Omental fat pad (tissue), 3 donors: ENCODE measurements at regions not wholly inside any gene's neighbourhood (a gene's known extent, or its start where the extent isn't known, plus 50 kb on each side); places are given as distances from the start of the nearest gene placed in this dataset.

Experiments used
- ATAC-seq: fragments of 150-250 bp; one replicate; pipeline ENCODE4 v1.9.1; 2016; ENCODE audit warnings: mild to moderate bottlenecking, moderate library complexity; ENCODE audit not compliant: low FRiP score
- DNase-seq: peaks from one replicate; pipeline ENCODE4 v3.0.0-alpha.2; 2019; ENCODE audit warnings: low spot score
- CTCF ChIP-seq, 3 donors: fragments of 450-650 bp; IDR thresholded peaks; one replicate each; pipeline ENCODE4 v1.5.1; 2016 to 2017; ENCODE audit warnings: antibody characterized with exemption in 3 of 3, mild to moderate bottlenecking in 3 of 3, moderate library complexity in 2 of 3

- ATAC-seq (no peak), DNase-seq (no peak)
- TF ChIP-seq CTCF (IDR thresholded peaks at IDR 0.05), result no peak
Observed at GRCh38 chr12:91275321-91275720, 92.7 kb upstream of the DCN start.

DNA sequence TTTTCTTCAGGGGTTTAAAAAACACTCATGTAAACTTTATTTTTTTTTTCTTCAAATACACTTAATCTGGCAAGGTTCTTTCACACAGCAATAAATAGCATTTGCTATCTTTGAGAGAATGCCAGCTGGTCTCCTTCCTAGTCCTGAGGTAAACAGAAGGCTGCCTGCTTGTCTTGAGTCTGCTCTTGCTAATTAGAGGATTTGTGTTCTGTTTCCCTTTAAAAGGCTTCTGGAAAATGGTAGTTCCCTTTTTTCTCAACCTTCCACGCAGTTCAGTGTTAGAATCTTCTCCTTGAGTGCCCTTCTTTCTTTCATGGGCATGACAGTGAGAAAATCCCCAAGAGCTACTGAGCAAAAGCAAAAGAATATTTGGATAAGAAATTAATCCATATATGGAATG is 92.3 kb upstream of the DCN start:
- DNase-seq, result no peak
- ATAC-seq, result no peak
- no peak for TF ChIP-seq CTCF (IDR thresholded peaks at IDR 0.05)

DNA sequence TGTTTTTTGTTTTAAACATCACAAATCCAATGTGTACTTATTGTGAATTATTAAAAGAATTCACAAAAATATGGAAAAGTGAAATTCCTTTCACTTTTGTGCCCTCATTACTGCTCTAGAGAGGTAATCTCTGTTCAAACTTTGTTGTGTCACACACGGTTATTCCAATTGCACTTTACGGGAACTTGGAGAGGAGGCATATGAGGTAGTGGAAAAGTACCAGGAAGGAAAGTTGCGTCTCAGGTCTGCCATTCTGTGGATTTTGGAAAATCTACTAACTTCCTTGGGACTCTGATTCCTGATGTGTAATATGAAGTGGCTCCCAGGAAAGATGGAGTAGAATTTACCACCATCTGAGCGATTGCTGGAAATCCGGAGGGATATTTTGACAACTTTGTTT is 90.9 kb upstream of the DCN start:
- no peak for DNase-seq
- no peak for ATAC-seq

DNA sequence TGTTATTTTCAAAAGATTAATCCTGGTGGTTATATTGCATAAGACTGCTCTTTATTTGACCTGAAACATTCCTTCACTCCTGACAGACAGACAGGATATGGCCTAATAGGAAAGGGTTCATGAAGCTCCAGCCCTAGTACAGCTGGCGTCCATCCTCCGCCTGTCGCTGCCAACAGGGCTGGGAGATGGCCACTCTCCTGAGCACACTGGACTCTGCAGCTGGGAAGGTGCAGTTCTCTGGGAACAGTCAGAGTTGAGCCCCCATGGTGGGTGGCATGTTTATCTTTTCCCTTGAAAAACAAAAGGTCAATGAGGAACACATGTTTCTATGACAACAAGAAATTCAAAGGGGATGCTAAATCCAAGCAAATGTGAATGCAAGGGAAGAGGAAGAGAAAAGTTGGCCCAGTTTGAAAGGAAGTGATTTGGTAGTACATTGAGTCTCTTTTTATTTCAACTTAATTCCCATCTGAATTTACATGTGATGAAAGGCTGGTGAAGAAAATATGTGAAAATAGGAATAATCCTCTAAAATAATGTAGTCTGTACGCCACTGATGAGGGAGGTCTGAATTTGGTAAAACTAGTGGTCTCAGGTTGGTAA is 89.9 kb upstream of the DCN start:
- TF ChIP-seq CTCF (IDR thresholded peaks at IDR 0.05), result no peak
- ATAC-seq (no peak), DNase-seq (no peak)

More for the DNA sequence above, 90.9 kb upstream of the DCN start:
- TF ChIP-seq CTCF (IDR thresholded peaks at IDR 0.05), result no peak

DNA sequence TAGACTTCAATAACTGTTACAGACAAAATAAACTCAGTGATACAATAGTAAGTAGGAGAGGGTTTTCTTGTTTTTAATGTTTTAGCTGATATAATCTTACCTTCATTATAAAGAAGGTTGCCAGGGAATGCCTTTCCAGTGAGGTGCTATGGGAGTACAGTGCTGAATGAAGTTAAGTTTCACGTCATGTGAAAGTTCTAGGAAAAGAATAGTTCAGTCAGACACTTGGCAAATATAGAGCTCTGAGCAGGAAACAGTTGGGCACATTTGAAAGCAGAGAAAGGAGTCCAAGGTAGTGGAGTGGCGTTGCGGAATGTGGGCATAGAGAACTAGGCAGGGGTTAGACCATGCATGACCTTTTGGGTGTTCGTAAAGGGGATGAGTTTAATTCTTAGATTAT is 88.6 kb upstream of the DCN start:
- DNase-seq (no peak), ATAC-seq (no peak)
- no peak for TF ChIP-seq CTCF (IDR thresholded peaks at IDR 0.05)

DNA sequence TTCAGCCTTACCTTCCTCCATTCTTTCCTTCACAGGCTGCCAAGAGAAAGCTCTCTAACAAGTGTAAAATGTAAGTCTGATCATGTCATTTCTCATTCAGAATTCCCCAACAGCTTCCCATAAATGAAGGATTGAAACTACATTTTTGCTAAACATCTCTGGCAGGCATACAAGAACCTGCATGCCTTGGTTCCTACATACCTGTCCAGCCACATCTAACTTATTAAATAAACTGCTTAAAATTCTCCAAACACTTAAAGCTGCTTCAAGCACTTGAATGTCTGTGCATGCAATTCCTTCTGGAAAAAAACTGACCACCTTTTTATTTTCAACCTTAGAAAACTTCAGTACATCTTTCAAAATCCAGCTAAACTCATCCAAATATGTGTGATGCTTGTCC is 84.4 kb upstream of the DCN start:
- no peak for TF ChIP-seq CTCF (IDR thresholded peaks at IDR 0.05)
- no peak for ATAC-seq
- no peak for DNase-seq

GRCh38 chr12:91264178-91264577 is 81.6 kb upstream of the DCN start:
- no peak for ATAC-seq
- no peak for DNase-seq
- TF ChIP-seq CTCF (IDR thresholded peaks at IDR 0.05), result no peak
